Immature natural killer cell (primary cell): ENCODE measurements at regions not wholly inside any gene's neighbourhood (a gene's known extent, or its start where the extent isn't known, plus 50 kb on each side); places are given as distances from the start of the nearest gene placed in this dataset.
"Not testable (repeated sequence)": the region's sequence is repeated elsewhere in the genome, so short reads cannot be mapped to it uniquely, and the experiment has no call there.

ENCODE experiments used
- DNase-seq, 3 donors: peaks; one replicate each; pipeline ENCODE4 v3.0.0; 2022; ENCODE audit warnings: mixed read lengths in 1 of 3
- H3K27ac Mint-ChIP-seq, 6 donors: one replicate each; pipeline ENCODE4 v1.8.0; 2020; ENCODE audit warnings: mixed read lengths in 6 of 6, mild to moderate bottlenecking in 5 of 6, inconsistent platforms in 4 of 6, moderate library complexity in 3 of 6
- H3K27me3 Mint-ChIP-seq, 3 donors: one replicate each; pipeline ENCODE4 v1.8.0; 2020 to 2021; ENCODE audit warnings: low read depth in 3 of 3, mild to moderate bottlenecking in 3 of 3, mixed read lengths in 3 of 3, moderate library complexity in 3 of 3, inconsistent platforms in 1 of 3
- H3K36me3 Mint-ChIP-seq, 3 donors: one replicate each; pipeline ENCODE4 v1.8.0; 2020; ENCODE audit warnings: mixed read lengths in 3 of 3, inconsistent platforms in 2 of 3, mild to moderate bottlenecking in 2 of 3
- H3K4me1 Mint-ChIP-seq, 2 donors: one replicate each; pipeline ENCODE4 v1.8.0; 2020; ENCODE audit warnings: inconsistent platforms in 2 of 2, mild to moderate bottlenecking in 2 of 2, mixed read lengths in 2 of 2, moderate library complexity in 1 of 2
- H3K4me3 Mint-ChIP-seq, 5 donors: one replicate each; pipeline ENCODE4 v1.8.0; 2020; ENCODE audit warnings: mild to moderate bottlenecking in 5 of 5, mixed read lengths in 5 of 5, inconsistent platforms in 3 of 5, moderate library complexity in 3 of 5
- H3K9me3 Mint-ChIP-seq, 6 donors: one replicate each; pipeline ENCODE4 v1.8.0; 2020; ENCODE audit warnings: mild to moderate bottlenecking in 6 of 6, mixed read lengths in 6 of 6, inconsistent platforms in 4 of 6, moderate library complexity in 3 of 6

DNA sequence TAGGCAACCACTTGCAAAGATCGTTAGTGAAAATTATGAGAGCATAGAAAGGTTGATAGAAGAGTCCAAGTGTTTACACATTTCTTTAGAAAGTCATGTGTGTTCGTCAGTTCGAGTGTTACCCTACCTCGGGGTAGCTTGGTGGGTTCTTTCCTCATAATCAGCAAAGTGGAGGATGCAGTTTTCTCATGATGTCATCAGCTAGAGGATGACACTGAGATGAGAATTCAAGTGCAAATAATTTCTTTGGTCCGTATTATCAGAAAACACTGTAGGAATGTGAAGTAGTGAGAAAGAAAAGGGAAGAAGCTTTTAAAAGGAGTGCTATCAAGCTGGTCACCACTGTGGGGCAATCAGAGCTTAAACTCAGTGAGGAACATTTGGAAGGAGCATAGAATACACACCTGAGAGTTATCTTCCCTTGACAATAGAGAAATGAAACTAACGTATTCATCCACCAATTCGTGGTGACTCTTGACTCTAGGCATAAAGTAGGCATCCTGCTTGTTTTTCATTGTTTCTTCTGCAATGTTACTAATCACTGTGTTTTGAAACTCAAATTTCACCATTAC lies 1340.9 kb upstream of the TMEM132C start:
- no peak for DNase-seq
- no peak overlapping the region for H3K27ac Mint-ChIP-seq
- no peak overlapping the region for H3K4me3 Mint-ChIP-seq
- H3K4me1 Mint-ChIP-seq = no peaks in the 10 kb centered on the region
- H3K27me3 Mint-ChIP-seq = peaks cover 0 to 2% (median under 1%) of the 10 kb centered on the region in 3 donors
- peaks cover 0 to under 1% (median 0%) of the 10 kb centered on the region in 6 donors for H3K9me3 Mint-ChIP-seq
- H3K36me3 Mint-ChIP-seq = no peaks in the 10 kb centered on the region

DNA sequence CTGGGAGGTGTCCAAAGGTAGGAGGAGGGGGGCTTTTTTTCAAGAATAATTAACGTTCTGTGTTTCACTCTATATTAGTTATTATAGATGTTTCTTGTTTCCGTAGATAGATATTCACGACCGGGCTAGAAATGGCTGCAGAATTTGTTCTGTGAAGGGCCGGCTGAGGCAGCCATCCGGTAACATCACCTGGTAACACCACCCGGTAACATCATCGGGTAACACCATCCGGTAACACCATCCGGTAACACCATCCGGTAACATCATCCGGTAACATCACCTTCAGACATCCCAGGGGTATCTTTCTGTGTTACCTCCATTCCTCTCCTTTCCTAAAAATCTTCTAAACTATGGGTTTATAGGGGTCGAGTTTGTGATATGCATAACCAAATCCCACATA lies 1336.7 kb upstream of the TMEM132C start:
- no peak overlapping the region for H3K4me3 Mint-ChIP-seq
- no peak overlapping the region for H3K27ac Mint-ChIP-seq
- H3K9me3 Mint-ChIP-seq = no peaks in the 10 kb centered on the region
- peaks cover 0 to 2% (median 0%) of the 10 kb centered on the region in 3 donors for H3K27me3 Mint-ChIP-seq
- H3K4me1 Mint-ChIP-seq = no peaks in the 10 kb centered on the region
- DNase-seq = no peak
- H3K36me3 Mint-ChIP-seq = no peaks in the 10 kb centered on the region

- H3K36me3 Mint-ChIP-seq = no peaks in the 10 kb centered on the region
- H3K4me3 Mint-ChIP-seq = no peak overlapping the region
- H3K27ac Mint-ChIP-seq = no peak overlapping the region
- H3K9me3 Mint-ChIP-seq = peaks cover 0 to 2% (median 0%) of the 10 kb centered on the region in 6 donors
- peaks cover 4 to 10% of the 10 kb centered on the region in 2 donors for H3K4me1 Mint-ChIP-seq
- peaks cover 0 to 4% (median 0%) of the 10 kb centered on the region in 3 donors for H3K27me3 Mint-ChIP-seq
- DNase-seq = no peak
Measured at GRCh38 chr12:126932156-126932555, 1334.8 kb upstream of the TMEM132C start.

- H3K4me3 Mint-ChIP-seq = no peak overlapping the region
- no peak for DNase-seq
Measured at GRCh38 chr12:126935435-126935834, 1331.5 kb upstream of the TMEM132C start.

DNA sequence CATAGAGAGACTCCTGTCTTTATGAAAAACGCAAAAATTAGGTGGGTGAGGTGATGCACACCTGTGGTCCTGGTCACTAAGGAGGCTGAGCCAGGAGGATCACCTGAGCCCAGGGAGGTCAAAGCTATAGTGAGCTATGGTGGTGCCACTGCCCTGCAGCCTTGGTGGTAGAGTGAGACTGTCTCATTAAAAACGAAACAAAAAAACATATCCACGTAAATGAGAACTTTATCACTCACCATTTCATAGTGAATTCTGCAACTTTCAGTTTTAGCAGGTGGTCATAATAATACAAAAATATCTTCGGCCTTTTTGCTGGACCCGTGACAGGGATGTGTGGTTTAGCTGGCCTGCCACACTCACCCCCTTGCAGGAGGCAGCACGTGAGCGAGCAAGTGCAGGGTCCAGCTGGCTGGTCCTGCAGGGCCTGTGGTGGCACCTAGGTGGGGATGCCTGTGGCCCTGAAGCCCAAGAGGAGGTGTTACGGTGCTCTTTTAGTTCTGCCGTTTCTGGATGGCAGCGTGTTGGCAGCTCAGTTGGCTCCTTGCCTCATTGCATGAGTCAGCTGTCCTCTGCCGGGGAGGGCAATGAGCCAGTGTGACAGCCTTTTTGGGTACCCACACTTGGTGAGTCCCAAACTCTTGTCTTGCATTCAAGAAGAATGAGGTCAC lies 1330.7 kb upstream of the TMEM132C start:
- H3K9me3 Mint-ChIP-seq = peaks cover 0 to 4% (median 0%) of the 10 kb centered on the region in 6 donors
- peak overlapping the region in 4 of 5 donors; percentile 15 to 32 (median 19) for H3K4me3 Mint-ChIP-seq
- H3K36me3 Mint-ChIP-seq = no peaks in the 10 kb centered on the region
- H3K27ac Mint-ChIP-seq = no peak overlapping the region
- peak in 1 of 3 donors; percentile 0 for DNase-seq
- peaks cover 4 to 10% of the 10 kb centered on the region in 2 donors for H3K4me1 Mint-ChIP-seq
- peaks cover 0 to 2% (median 2%) of the 10 kb centered on the region in 3 donors for H3K27me3 Mint-ChIP-seq

More at GRCh38 chr12:126935435-126935834, 1331.5 kb upstream of the TMEM132C start:
- H3K27me3 Mint-ChIP-seq = peaks cover 0 to 4% (median 2%) of the 10 kb centered on the region in 3 donors
- no peak overlapping the region for H3K27ac Mint-ChIP-seq
- peaks cover 4 to 10% of the 10 kb centered on the region in 2 donors for H3K4me1 Mint-ChIP-seq
- H3K36me3 Mint-ChIP-seq = no peaks in the 10 kb centered on the region
- H3K9me3 Mint-ChIP-seq = peaks cover 0 to 4% (median 0%) of the 10 kb centered on the region in 6 donors

DNA sequence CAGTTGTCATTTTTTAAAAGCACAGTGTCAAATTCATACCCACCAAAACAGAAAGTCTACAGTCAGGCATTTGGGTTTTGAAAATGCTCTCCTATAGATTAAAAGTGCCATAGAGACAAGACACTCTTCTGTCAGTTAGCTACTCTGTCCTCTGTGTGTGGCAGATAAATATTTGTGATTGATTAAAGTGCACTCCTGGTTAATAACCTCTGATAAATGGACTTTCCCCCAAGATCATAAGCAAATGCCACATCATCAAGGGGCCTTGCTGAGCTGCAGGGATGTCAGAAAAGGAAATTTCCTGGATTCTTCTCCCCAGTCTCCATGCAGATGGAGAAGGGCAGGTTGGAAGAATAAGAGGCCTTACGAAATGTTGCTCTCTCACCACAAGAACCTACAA lies 1329.5 kb upstream of the TMEM132C start:
- Mint-ChIP-seq H3K4me3 (no peak overlapping the region), H3K9me3 (peaks cover 0 to 4% (median 0%) of the 10 kb centered on the region in 6 donors), H3K36me3 (no peaks in the 10 kb centered on the region), H3K27ac (no peak overlapping the region), H3K27me3 (peaks cover 0 to 2% (median 2%) of the 10 kb centered on the region in 3 donors), H3K4me1 (peaks cover 4 to 10% of the 10 kb centered on the region in 2 donors)
- no peak for DNase-seq

GRCh38 chr12:126944684-126945083 lies 1322.3 kb upstream of the TMEM132C start:
- DNase-seq = no peak
- H3K27ac Mint-ChIP-seq = no peak overlapping the region
- peaks cover 0 to 17% (median 4%) of the 10 kb centered on the region in 6 donors for H3K9me3 Mint-ChIP-seq
- no peak overlapping the region for H3K4me3 Mint-ChIP-seq
- H3K27me3 Mint-ChIP-seq = peaks cover 0 to 2% (median 2%) of the 10 kb centered on the region in 3 donors
- H3K36me3 Mint-ChIP-seq = no peaks in the 10 kb centered on the region
- no peaks in the 10 kb centered on the region for H3K4me1 Mint-ChIP-seq

- H3K4me1 Mint-ChIP-seq, H3K36me3 Mint-ChIP-seq, H3K27me3 Mint-ChIP-seq, H3K27ac Mint-ChIP-seq, H3K4me3 Mint-ChIP-seq, DNase-seq: not testable (repeated sequence)
- peaks cover 0 to 17% (median 4%) of the 10 kb centered on the region in 6 donors for H3K9me3 Mint-ChIP-seq
Measured at GRCh38 chr12:126946958-126947357, 1320.0 kb upstream of the TMEM132C start.

DNA sequence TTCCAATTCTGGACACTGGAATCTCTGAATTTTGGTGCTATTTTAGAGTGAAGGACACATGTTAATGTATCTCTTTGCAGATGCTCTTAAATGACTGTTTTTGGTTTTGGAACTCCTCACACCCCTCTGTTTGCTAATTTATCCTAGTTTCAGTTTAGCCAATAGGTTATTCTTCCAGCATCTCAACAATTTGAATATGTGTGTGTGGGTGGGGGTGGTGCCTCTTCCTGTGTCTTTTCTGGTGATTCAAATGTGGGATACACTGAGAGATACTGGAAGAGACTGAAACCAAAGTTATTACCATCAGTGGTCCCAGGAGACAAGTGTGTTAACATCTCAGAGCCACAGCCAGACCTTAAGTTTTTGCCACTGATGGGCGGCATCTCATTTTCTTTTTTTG lies 1317.4 kb upstream of the TMEM132C start:
- Mint-ChIP-seq H3K9me3 (peaks cover 0 to 14% (median 3%) of the 10 kb centered on the region in 6 donors), H3K27ac (no peak overlapping the region), H3K4me3 (no peak overlapping the region), H3K36me3 (no peaks in the 10 kb centered on the region), H3K4me1 (no peaks in the 10 kb centered on the region), H3K27me3 (peaks cover 2% of the 10 kb centered on the region in 3 donors)
- DNase-seq = no peak

- Mint-ChIP-seq H3K27me3 (peaks cover 0 to 2% (median 2%) of the 10 kb centered on the region in 3 donors), H3K4me3 (no peak overlapping the region), H3K4me1 (no peaks in the 10 kb centered on the region), H3K9me3 (peaks cover 0 to 9% (median 2%) of the 10 kb centered on the region in 6 donors), H3K36me3 (no peaks in the 10 kb centered on the region), H3K27ac (no peak overlapping the region)
- no peak for DNase-seq
Measured at GRCh38 chr12:126950266-126950665, 1316.7 kb upstream of the TMEM132C start.

- DNase-seq = no peak
- H3K36me3 Mint-ChIP-seq = no peaks in the 10 kb centered on the region
- no peaks in the 10 kb centered on the region for H3K4me1 Mint-ChIP-seq
- no peak overlapping the region for H3K4me3 Mint-ChIP-seq
- H3K9me3 Mint-ChIP-seq = peaks cover 0 to 6% (median 2%) of the 10 kb centered on the region in 6 donors
- peaks cover 0 to 6% (median 0%) of the 10 kb centered on the region in 3 donors for H3K27me3 Mint-ChIP-seq
- H3K27ac Mint-ChIP-seq = peak overlapping the region in 1 of 6 donors; percentile 28
Measured at GRCh38 chr12:126952096-126953007, 1314.6 kb upstream of the TMEM132C start.

DNA sequence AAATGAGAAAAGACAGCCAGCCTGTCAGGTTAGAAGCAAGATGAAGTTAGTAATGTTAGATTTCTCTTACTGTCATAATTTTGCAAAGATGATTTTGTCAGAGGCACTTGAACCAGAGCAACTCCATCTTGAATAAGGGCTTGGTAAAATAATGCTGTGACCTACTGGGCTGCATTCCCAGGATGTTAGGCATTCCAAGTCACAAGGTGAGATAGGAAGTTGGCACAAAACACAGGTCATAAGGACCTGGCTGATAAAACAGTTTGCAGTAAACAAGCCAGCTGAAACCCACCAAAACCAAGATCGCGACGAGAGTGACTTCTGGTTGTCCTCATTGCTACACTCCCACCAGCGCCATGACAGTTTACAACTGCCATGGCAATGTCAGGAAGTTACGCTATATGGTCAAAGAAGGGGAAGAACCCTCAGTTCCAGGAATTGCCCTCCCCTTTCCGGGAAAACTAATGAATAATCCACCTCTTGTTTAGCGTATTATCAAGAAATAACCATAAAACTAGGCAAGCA lies 1313.5 kb upstream of the TMEM132C start:
- Mint-ChIP-seq H3K27me3 (peaks cover 0 to 6% (median 0%) of the 10 kb centered on the region in 3 donors), H3K36me3 (no peaks in the 10 kb centered on the region), H3K4me1 (no peaks in the 10 kb centered on the region), H3K9me3 (peaks cover 0 to 6% (median 2%) of the 10 kb centered on the region in 6 donors), H3K4me3 (no peak overlapping the region), H3K27ac (no peak overlapping the region)
- DNase-seq = no peak

GRCh38 chr12:126960221-126960620 lies 1306.7 kb upstream of the TMEM132C start:
- H3K27me3 Mint-ChIP-seq = peaks cover 0 to 4% (median 2%) of the 10 kb centered on the region in 3 donors
- no peak overlapping the region for H3K4me3 Mint-ChIP-seq
- peaks cover 0 to 5% (median 4%) of the 10 kb centered on the region in 6 donors for H3K9me3 Mint-ChIP-seq
- H3K4me1 Mint-ChIP-seq = no peaks in the 10 kb centered on the region
- H3K36me3 Mint-ChIP-seq = no peaks in the 10 kb centered on the region
- H3K27ac Mint-ChIP-seq = no peak overlapping the region
- DNase-seq = no peak
